ENCODE measurements at regions not wholly inside any gene's neighbourhood (a gene's known extent, or its start where the extent isn't known, plus 50 kb on each side); places are given as distances from the start of the nearest gene placed in this dataset.

DNA sequence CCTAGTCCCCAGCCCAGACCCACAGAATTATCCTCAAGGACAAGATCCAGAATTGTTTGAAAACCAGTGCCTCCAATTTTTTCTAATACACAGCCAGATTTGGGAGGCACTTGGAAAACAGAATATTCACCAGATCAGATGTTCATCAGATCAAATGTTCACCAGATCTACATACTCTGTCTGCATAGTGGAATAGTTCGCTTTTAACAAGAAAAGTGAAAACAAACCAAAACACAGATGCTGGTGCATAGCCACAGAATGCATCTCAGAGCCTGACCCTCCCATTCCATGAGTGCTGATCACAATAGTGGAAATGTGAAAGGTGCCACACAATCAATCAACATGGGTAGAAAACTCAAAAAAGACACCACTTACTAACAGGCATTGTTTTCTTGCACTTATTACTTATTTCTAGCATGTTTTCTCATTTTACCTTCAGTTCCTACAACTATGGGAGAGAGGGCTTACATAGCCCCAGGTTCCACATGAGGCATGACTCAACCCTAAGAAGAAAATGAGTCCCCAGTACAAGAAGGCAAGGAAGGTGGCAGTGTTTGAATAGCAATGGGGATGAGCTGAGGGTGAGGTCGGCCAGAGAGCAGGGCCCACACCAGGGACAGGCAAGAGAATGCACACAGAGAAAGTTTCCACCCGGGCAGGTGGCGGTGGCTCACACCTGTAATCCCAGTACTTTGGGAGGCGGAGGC, 432.7 kb upstream of the NFE2L3 start:
- TF ChIP-seq POLR2AphosphoS5 (IDR thresholded peaks at IDR 0.05) (no peak), REST (IDR thresholded peaks at IDR 0.05; ENCODE audit: borderline replicate concordance) (no peak)

All from neural cell (in vitro differentiated cells).